ENCODE measurements at regions not wholly inside any gene's neighbourhood (a gene's known extent, or its start where the extent isn't known, plus 50 kb on each side); places are given as distances from the start of the nearest gene placed in this dataset.

DNA sequence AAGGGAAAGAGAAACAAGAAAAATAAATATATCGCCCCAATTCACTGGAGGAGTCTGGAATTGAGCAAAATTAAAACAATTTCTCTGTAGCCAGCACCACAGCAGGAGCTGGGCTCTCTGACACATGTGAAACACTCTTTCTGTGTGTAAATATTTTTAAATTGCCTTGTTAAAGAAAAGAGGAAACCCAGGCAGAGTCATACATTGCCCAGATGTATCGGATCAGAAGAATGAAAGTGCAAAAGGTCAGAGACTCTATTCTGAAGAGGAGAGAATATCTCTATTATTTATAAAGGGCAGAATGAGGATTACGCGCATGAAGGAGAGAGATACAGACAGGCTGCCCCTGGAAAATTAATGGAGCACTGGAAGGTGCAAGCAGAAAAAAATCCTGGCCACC is 127.0 kb upstream of the MAN1A1 start:
- TF ChIP-seq, protein P1, sequence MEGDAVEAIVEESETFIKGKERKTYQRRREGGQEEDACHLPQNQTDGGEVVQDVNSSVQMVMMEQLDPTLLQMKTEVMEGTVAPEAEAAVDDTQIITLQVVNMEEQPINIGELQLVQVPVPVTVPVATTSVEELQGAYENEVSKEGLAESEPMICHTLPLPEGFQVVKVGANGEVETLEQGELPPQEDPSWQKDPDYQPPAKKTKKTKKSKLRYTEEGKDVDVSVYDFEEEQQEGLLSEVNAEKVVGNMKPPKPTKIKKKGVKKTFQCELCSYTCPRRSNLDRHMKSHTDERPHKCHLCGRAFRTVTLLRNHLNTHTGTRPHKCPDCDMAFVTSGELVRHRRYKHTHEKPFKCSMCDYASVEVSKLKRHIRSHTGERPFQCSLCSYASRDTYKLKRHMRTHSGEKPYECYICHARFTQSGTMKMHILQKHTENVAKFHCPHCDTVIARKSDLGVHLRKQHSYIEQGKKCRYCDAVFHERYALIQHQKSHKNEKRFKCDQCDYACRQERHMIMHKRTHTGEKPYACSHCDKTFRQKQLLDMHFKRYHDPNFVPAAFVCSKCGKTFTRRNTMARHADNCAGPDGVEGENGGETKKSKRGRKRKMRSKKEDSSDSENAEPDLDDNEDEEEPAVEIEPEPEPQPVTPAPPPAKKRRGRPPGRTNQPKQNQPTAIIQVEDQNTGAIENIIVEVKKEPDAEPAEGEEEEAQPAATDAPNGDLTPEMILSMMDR (IDR thresholded peaks at IDR 0.05), result no peak
- no peak for TF ChIP-seq POLR2A (IDR thresholded peaks at IDR 0.05)
